ENCODE measurements at regions not wholly inside any gene's neighbourhood (a gene's known extent, or its start where the extent isn't known, plus 50 kb on each side); places are given as distances from the start of the nearest gene placed in this dataset.

DNA sequence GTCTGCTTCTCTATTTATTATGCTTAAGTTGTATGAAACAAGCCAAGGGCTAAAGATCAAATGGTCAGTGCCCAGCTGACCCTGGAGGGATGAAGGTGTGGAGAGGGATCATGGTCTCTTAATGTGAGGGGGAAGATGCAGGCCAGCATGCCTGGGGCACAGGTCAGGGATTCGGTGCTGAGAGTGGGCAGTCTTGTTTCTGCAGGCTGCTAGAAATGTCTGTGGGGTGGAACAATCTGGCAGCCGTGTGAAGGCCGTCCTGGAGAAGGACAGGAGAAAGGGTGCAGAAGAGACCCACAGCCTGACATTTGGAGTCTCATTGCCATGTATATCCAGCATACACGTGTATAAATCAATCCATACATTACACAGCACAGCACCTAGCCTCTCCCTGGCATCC, 258.3 kb upstream of the MOCS1 start:
- DNase-seq = no peak

DNA sequence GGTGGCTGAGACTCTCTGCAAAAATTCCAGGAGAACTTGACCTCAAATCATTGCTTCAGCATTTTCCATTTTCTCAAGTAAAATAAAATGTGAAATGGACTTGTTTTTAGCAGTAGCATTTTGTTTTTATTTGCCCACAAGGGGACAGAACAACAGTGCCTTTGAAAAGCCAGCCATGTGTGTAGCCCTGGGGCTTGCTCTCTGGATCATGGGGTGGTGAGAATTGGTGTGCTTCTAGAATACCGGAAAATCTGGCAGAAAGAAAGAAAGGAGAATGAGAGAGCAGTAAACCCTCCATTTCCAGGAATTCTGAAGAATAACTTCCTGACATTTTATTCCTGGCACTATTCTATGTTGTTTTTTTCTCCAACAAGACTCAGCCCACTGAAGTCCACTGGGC, 254.7 kb upstream of the MOCS1 start:
- DNase-seq = no peak

GRCh38 chr6:40187535-40188144, 253.4 kb upstream of the MOCS1 start:
- DNase-seq = no peak

GRCh38 chr6:40185486-40185885, 251.2 kb upstream of the MOCS1 start:
- DNase-seq = no peak

GRCh38 chr6:40183902-40184301, 249.6 kb upstream of the MOCS1 start:
- no peak for DNase-seq

- DNase-seq = no peak
Measured at GRCh38 chr6:40181367-40181766, 247.1 kb upstream of the MOCS1 start.

DNA sequence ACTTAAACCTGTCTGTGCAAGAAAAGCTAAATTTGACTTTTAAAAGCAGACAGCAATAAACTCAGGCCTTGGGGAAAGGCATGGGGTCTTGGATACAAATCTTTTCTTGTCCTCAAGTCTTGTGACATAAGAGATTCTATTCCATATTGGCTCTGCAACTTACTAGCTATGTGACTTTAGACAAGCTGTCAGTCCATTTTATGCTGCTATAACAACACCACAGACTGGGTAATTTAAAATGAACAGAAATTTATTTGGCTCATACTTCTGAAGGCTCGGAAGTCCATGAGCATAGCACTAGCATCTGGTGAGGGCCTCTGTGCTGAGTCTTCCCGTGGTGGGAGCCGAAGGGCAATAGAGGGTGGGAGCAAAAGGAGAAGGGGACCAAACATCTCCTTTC, 246.0 kb upstream of the MOCS1 start:
- no peak for DNase-seq

DNA sequence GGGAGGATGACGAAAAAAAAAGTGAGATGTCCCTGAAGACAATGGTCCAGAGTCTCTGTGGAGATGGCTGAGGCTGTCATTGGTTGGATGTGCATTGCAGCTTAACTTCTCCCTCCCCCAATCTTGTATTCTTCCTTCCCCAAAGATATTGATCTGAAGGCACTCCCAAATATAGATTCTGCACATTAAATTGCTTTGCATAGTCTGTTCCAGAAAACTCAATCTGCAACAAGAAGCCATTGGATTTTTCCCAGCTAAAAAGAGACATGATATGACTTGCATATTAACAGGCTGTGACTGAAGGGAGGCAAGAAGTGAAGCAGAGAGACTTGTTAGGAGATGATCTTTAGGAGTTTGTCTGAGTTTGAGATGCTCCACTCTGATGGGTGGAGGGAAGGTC, 245.2 kb upstream of the MOCS1 start:
- DNase-seq = no peak

- DNase-seq = no peak
Measured at GRCh38 chr6:40177598-40177997, 243.3 kb upstream of the MOCS1 start.

DNA sequence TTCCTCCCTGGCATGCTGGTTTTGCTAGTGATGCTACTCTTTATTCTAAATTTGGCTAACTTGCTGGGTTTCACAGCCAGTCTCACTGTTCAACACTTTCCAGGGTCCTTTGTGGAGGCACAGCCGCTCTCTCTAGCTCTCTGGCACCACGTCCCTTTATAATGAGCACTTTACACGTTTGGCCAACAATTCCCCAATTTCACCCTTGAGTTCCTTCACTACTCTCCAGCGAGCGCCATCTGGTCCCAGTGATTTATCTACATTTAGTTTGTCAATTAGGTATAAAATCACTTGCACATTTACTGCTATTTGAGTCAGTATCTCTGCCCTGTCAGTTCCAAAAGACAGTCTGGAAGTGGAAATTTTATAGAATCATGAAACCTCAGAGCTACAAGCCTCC, 241.9 kb upstream of the MOCS1 start:
- DNase-seq = no peak

GRCh38 chr6:40172272-40172671, 238.0 kb upstream of the MOCS1 start:
- DNase-seq = no peak

GRCh38 chr6:40171343-40171742, 237.1 kb upstream of the MOCS1 start:
- no peak for DNase-seq

GRCh38 chr6:40170856-40171255, 236.6 kb upstream of the MOCS1 start:
- DNase-seq = no peak

GRCh38 chr6:40169878-40170277, 235.6 kb upstream of the MOCS1 start:
- no peak for DNase-seq

DNA sequence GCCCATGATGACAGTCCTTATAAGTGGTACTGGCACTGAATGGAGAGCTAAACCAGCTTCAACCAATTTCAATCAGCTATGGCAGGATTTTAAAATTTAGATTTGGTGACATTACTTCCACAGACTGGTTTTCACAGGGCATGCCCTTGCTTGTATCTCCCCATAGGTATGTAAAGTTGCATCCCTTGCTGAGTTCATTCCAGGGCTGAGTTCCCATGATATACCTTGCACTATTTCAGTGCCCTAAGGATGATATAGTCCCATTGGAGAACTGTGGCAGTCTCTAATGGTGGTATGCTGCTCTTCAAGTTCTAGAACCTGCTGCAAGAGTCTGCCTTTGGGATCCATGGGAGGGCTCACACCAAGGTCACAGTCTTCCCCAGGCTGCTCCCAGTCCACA, 232.7 kb upstream of the MOCS1 start:
- no peak for DNase-seq

DNA sequence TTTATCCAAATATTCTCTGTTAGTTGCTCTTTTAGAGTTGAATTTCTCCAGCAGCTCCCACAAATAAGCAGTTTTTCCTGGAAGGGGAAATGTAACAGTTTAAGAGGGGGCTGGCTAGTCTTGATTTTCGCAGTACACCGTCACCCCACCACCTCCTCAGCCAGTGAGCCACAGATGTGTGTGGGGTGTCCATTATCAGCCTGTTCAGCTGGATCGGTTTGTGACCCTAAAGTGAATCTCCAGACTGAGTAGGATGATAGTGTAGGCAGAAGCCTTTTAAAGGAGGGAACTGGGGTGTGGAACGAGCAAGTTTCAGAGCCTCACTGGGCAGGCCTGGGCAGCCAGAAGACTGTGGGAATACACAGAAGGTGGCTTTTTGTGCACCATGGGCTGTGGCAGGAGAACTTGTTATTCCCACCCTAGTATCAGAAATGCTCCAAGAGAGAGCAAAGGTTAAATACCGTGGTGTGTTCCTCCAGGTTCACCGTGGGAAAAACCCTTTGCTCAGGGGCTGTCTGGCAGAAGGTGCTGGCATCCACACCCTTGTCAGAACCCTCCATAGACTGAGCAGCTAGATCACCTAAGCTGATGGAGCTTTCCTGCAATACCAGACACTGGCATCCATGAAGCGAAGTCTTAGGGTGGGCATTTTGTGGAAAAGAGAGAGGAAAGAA, 230.9 kb upstream of the MOCS1 start:
- no peak for DNase-seq

DNA sequence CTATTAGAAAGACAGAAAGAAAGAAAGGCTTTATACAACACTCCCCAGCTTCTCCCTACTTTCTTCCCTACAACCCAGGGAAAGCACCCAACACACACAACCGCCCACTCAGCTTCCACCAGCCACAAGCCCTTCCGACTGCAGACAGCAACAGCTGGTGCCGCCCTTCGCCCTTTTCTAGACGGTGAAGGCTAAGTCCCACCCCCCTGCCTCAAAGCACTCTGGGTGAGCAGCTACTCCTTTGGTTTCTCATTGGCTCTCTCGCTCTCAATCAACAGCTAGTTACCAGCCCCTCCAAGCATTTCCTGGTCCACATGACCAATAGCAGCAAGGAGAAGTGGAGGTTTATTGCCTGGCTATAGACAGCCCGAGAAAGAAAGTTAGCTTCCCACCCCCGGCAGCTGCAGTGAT, 230.1 kb upstream of the MOCS1 start:
- DNase-seq = no peak

GRCh38 chr6:40163924-40164323, 229.7 kb upstream of the MOCS1 start:
- DNase-seq = no peak

DNA sequence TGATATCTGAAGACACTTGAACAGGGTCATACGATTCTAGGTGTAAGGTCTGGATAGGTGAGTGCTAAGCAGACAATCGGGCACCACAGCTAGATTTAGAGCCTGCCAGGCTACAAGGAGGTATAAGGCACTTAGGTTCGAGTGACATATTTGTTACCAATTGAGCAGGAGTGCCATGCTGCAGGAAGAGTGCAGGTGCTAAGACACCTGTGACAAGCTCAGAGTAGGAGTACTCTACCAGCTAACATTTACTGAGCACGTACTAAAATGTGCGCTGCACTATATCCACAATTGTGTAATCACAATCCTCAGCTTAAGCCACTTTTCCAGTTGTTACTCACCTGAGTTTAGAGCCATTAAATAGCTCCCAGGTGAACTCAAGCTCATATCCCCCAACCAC, 227.8 kb upstream of the MOCS1 start:
- no peak for DNase-seq

GRCh38 chr6:40160826-40161225, 226.6 kb upstream of the MOCS1 start:
- DNase-seq = no peak

GRCh38 chr6:40159865-40160264, 225.6 kb upstream of the MOCS1 start:
- no peak for DNase-seq

GRCh38 chr6:40152701-40153436, 218.6 kb upstream of the MOCS1 start:
- DNase-seq = no peak

DNA sequence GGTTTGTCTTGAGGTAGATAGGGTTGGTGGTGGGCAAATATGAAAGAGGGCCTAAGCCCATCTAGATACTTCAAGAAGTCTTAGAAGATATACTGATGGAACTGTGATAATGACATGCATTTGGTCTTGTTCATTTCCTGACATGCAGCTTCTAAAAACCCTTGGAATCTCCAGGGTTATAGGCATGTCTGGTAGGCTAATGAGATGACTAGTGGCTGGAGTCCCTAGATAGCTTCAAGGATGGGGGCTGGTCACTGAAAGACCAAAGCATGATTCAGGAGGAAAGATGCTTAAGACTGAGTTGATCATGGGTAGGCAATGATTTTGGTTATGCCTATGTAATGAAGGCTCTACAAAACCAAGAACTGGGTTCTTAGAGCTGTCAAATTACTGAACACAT, 217.9 kb upstream of the MOCS1 start:
- DNase-seq = no peak

DNA sequence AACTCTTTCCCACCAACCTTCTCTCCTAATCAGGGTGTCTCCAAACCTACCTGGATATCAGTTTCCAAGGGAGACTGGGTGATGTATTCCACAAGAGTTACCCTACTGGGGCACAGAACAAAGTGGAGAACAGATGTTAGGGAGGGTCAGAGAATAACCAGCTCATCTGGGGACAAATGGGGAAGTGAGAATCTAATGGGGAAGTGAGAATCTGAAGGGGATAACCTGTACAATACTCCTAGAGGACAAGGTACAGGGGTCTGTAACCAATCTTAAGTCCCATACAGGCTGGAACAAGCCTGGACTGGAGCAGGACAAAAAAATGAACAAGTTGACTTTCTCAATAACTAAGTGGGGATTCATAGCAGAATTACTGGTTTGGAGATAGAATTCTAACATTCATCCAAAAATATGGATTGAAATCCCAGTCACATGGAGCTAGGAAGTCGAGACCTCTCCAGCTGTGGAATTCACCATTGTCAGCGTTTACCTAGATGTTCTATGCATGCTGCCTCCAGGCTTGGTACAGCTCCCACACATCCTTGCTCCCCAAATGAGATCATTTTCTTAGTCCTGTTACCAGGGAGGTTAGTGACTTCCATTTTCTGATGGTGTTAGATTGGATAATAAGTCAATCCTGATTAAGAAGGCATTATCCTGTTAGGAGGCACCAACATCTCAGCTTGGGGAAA, 214.8 kb upstream of the MOCS1 start:
- peak in 2 of 4 experiments; percentile 15 to 49 for DNase-seq

All from suppressor macrophage (primary cell).